ENCODE measurements at regions not wholly inside any gene's neighbourhood (a gene's known extent, or its start where the extent isn't known, plus 50 kb on each side); places are given as distances from the start of the nearest gene placed in this dataset.

DNA sequence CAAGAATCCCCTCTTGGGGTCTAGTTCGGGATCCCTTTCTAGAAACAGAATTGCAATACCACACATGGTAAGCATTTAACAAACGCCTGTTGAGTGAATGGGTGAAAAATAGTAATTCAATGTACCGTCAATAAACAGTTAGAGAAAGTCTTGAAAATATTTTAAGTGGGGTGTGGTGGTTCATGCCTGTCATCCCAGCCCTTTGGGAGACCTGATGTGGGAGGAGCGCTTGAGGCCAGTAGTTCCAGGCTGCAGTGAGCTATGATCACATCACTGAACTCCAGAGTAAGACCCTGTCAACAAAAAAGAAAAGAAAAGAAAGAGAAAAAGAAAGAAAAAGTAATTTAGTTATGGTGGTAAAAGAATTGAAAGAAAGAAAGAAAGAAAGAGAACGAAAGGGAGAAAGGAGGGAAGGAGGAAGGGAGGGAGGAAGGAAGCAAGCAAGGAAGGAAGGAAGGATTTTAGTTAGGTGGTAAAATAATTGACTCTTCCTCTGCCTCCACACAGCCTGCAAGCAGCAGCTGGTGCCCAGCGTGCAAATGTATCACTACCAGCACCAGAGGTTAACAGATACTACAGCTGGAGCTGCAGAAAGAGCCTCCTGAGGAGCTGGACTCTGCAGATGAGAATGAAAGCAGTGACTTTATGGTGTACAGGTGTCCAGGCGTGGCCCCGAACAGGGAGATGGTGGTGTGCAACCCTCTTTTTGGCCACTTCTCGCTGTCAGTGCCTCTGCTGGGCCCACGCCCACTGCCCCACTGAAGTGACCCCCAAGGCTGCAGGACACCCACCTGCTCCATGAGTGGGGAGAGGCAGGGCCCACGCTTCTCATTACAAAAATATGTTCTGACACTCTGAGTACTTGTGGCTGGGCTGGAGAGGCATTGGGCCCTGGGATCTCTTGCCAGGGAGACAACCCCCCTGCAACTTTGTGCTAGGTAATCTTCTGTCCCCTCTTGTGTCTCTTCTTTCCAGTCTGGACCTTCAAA is 135.4 kb downstream of the BAMBI start:
- TF ChIP-seq SUZ12 (IDR thresholded peaks at IDR 0.05; ENCODE audit: extremely low read depth, insufficient read depth, insufficient read length) (no peak), ZNF274 (IDR thresholded peaks at IDR 0.05; ENCODE audit: low read depth, low read length) (no peak), YY1 (IDR thresholded peaks at IDR 0.05; ENCODE audit: insufficient read depth, insufficient read length) (no peak)
- Histone ChIP-seq H3K9ac (ENCODE audit: insufficient read length, low read depth) (no peak overlapping the region), H3K36me3 (ENCODE audit: insufficient read depth, insufficient read length, low read length) (no peaks in the 10 kb centered on the region), H3K27me3 (ENCODE audit: insufficient read depth, insufficient read length) (no peaks in the 10 kb centered on the region), H3K4me3 (ENCODE audit: insufficient read length, low read depth) (no peak overlapping the region), H3K4me1 (ENCODE audit: insufficient read depth, insufficient read length) (peaks cover 3% of the 10 kb centered on the region), H3K9me3 (ENCODE audit: insufficient read depth, low read length) (no peaks in the 10 kb centered on the region)
- no peak for DNase-seq (ENCODE audit: low read depth, low spot score)

- TF ChIP-seq SUZ12 (IDR thresholded peaks at IDR 0.05; ENCODE audit: extremely low read depth, insufficient read depth, insufficient read length) (no peak), ZNF274 (IDR thresholded peaks at IDR 0.05; ENCODE audit: low read depth, low read length) (no peak), YY1 (IDR thresholded peaks at IDR 0.05; ENCODE audit: insufficient read depth, insufficient read length) (no peak)
- no peaks in the 10 kb centered on the region for H3K36me3 ChIP-seq (ENCODE audit: insufficient read depth, insufficient read length, low read length)
- H3K4me3 ChIP-seq (ENCODE audit: insufficient read length, low read depth): no peak overlapping the region
- no peaks in the 10 kb centered on the region for H3K27me3 ChIP-seq (ENCODE audit: insufficient read depth, insufficient read length)
- DNase-seq (ENCODE audit: low read depth, low spot score): no peak
- H3K9ac ChIP-seq (ENCODE audit: insufficient read length, low read depth): no peak overlapping the region
- no peaks in the 10 kb centered on the region for H3K9me3 ChIP-seq (ENCODE audit: insufficient read depth, low read length)
- peaks cover 3% of the 10 kb centered on the region for H3K4me1 ChIP-seq (ENCODE audit: insufficient read depth, insufficient read length)
Observed at GRCh38 chr10:28815681-28816080, 138.4 kb downstream of the BAMBI start.

DNA sequence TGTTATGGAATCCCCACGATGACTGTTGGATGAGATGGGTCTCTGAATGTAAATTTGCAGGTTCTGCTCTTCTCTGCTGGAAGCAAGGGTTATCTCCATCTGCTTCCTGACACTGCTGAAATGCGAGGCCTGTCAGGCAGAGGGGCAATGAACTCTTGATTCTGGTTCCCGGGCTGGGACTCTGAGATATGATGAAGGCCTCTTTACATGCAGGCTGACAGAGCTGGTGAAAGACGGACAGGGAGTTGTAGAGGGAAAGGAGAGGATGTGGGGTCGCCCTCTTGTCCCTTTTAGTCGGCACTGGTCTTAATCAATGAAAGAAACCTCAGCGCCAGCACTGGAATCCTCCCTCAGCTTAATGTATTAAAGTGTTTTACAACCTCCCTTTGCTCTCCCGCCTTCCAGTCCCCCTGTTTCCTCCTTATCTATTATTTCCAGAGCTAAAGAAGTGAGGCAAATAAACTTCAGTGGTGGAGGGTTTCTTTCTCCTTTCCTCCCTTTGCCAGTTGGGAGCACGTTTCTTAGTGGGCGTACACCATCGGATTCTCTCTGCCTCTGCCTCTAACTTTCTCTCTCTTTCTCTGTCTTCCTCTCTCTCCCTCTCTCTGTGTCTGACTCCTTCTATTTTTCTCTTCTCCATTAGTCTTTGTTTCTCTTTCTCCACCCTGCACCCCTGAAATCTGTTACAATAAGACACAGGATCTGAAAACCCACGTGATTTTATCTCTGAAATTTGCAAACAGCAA is 145.6 kb downstream of the BAMBI start:
- H3K9ac ChIP-seq (ENCODE audit: insufficient read length, low read depth): no peak overlapping the region
- TF ChIP-seq SUZ12 (IDR thresholded peaks at IDR 0.05; ENCODE audit: extremely low read depth, insufficient read depth, insufficient read length) (no peak), ZNF274 (IDR thresholded peaks at IDR 0.05; ENCODE audit: low read depth, low read length) (no peak), YY1 (IDR thresholded peaks at IDR 0.05; ENCODE audit: insufficient read depth, insufficient read length) (no peak)
- no peak overlapping the region for H3K4me3 ChIP-seq (ENCODE audit: insufficient read length, low read depth)
- no peaks in the 10 kb centered on the region for H3K36me3 ChIP-seq (ENCODE audit: insufficient read depth, insufficient read length, low read length)
- DNase-seq (ENCODE audit: low read depth, low spot score): no peak
- H3K4me1 ChIP-seq (ENCODE audit: insufficient read depth, insufficient read length): no peaks in the 10 kb centered on the region
- H3K27me3 ChIP-seq (ENCODE audit: insufficient read depth, insufficient read length): no peaks in the 10 kb centered on the region
- no peaks in the 10 kb centered on the region for H3K9me3 ChIP-seq (ENCODE audit: insufficient read depth, low read length)

- Histone ChIP-seq H3K27me3 (ENCODE audit: insufficient read depth, insufficient read length) (no peaks in the 10 kb centered on the region), H3K36me3 (ENCODE audit: insufficient read depth, insufficient read length, low read length) (no peaks in the 10 kb centered on the region), H3K4me1 (ENCODE audit: insufficient read depth, insufficient read length) (no peaks in the 10 kb centered on the region), H3K9me3 (ENCODE audit: insufficient read depth, low read length) (no peaks in the 10 kb centered on the region), H3K9ac (ENCODE audit: insufficient read length, low read depth) (no peak overlapping the region), H3K4me3 (ENCODE audit: insufficient read length, low read depth) (no peak overlapping the region)
- DNase-seq (ENCODE audit: low read depth, low spot score): no peak
- TF ChIP-seq YY1 (IDR thresholded peaks at IDR 0.05; ENCODE audit: insufficient read depth, insufficient read length) (no peak), ZNF274 (IDR thresholded peaks at IDR 0.05; ENCODE audit: low read depth, low read length) (no peak), SUZ12 (IDR thresholded peaks at IDR 0.05; ENCODE audit: extremely low read depth, insufficient read depth, insufficient read length) (no peak)
Observed at GRCh38 chr10:28823501-28824075, 146.3 kb downstream of the BAMBI start.

GRCh38 chr10:28833313-28833712 is 156.0 kb downstream of the BAMBI start:
- Histone ChIP-seq H3K9me3 (ENCODE audit: insufficient read depth, low read length) (no peaks in the 10 kb centered on the region), H3K9ac (ENCODE audit: insufficient read length, low read depth) (no peak overlapping the region), H3K4me1 (ENCODE audit: insufficient read depth, insufficient read length) (no peaks in the 10 kb centered on the region), H3K36me3 (ENCODE audit: insufficient read depth, insufficient read length, low read length) (no peaks in the 10 kb centered on the region), H3K4me3 (ENCODE audit: insufficient read length, low read depth) (no peak overlapping the region), H3K27me3 (ENCODE audit: insufficient read depth, insufficient read length) (no peaks in the 10 kb centered on the region)
- no peak for DNase-seq (ENCODE audit: low read depth, low spot score)
- no peak for TF ChIP-seq SUZ12 (IDR thresholded peaks at IDR 0.05; ENCODE audit: extremely low read depth, insufficient read depth, insufficient read length)
- TF ChIP-seq YY1 (IDR thresholded peaks at IDR 0.05; ENCODE audit: insufficient read depth, insufficient read length): no peak
- TF ChIP-seq ZNF274 (IDR thresholded peaks at IDR 0.05; ENCODE audit: low read depth, low read length): no peak

GRCh38 chr10:28836435-28836743 is 159.1 kb downstream of the BAMBI start:
- Histone ChIP-seq H3K4me1 (ENCODE audit: insufficient read depth, insufficient read length) (no peaks in the 10 kb centered on the region), H3K36me3 (ENCODE audit: insufficient read depth, insufficient read length, low read length) (no peaks in the 10 kb centered on the region), H3K4me3 (ENCODE audit: insufficient read length, low read depth) (no peak overlapping the region), H3K27me3 (ENCODE audit: insufficient read depth, insufficient read length) (no peaks in the 10 kb centered on the region), H3K9ac (ENCODE audit: insufficient read length, low read depth) (no peak overlapping the region), H3K9me3 (ENCODE audit: insufficient read depth, low read length) (no peaks in the 10 kb centered on the region)
- no peak for TF ChIP-seq YY1 (IDR thresholded peaks at IDR 0.05; ENCODE audit: insufficient read depth, insufficient read length)
- TF ChIP-seq SUZ12 (IDR thresholded peaks at IDR 0.05; ENCODE audit: extremely low read depth, insufficient read depth, insufficient read length): no peak
- no peak for TF ChIP-seq ZNF274 (IDR thresholded peaks at IDR 0.05; ENCODE audit: low read depth, low read length)
- no peak for DNase-seq (ENCODE audit: low read depth, low spot score)
